Endodermal cell (in vitro differentiated cells): ENCODE measurements at regions not wholly inside any gene's neighbourhood (a gene's known extent, or its start where the extent isn't known, plus 50 kb on each side); places are given as distances from the start of the nearest gene placed in this dataset.

Experiments
- DNase-seq: peaks from one replicate; pipeline ENCODE4 v3.0.0-alpha.2; 2017
- H3K27ac ChIP-seq: 2 replicates; pipeline ENCODE4 v1.5.1; 2013; ENCODE audit warnings: mild to moderate bottlenecking, low read depth, low read length, moderate library complexity
- H3K27me3 ChIP-seq: 2 replicates; pipeline ENCODE4 v1.6.1; 2013; ENCODE audit warnings: mild to moderate bottlenecking, low read length, moderate library complexity; ENCODE audit not compliant: insufficient read depth, control insufficient read depth, poor library complexity, severe bottlenecking
- H3K36me3 ChIP-seq: 2 replicates; pipeline ENCODE4 v1.7.0; 2013; ENCODE audit warnings: mild to moderate bottlenecking, low read length, moderate library complexity; ENCODE audit not compliant: control insufficient read depth, insufficient read depth
- H3K4me1 ChIP-seq: one replicate; pipeline ENCODE4 v1.7.0; 2013; ENCODE audit warnings: low read length; ENCODE audit not compliant: control insufficient read depth, insufficient read depth
- H3K4me3 ChIP-seq: 2 replicates; pipeline ENCODE4 v1.5.1; 2013; ENCODE audit warnings: mild to moderate bottlenecking, low read length, moderate library complexity
- H3K9ac ChIP-seq: 2 replicates; pipeline ENCODE4 v1.6.1; 2013; ENCODE audit warnings: mild to moderate bottlenecking, low read length, moderate library complexity; ENCODE audit not compliant: poor library complexity, severe bottlenecking; ENCODE audit errors: extremely low read depth
- H3K9me3 ChIP-seq: 2 replicates; pipeline ENCODE4 v1.6.1; 2013; ENCODE audit warnings: mild to moderate bottlenecking, low read length, moderate library complexity; ENCODE audit not compliant: control insufficient read depth
- H3K27ac Mint-ChIP-seq: 2 replicates; pipeline ENCODE4 v1.8.0; 2020; ENCODE audit warnings: mixed read lengths
- H3K27me3 Mint-ChIP-seq: 2 replicates; pipeline ENCODE4 v1.8.0; 2021; ENCODE audit warnings: mild to moderate bottlenecking, mixed read lengths; ENCODE audit not compliant: insufficient read depth
- H3K36me3 Mint-ChIP-seq: 2 replicates; pipeline ENCODE4 v1.8.0; 2020; ENCODE audit warnings: low read depth, mixed read lengths
- H3K4me1 Mint-ChIP-seq: 2 replicates; pipeline ENCODE4 v1.8.0; 2020; ENCODE audit warnings: mixed read lengths
- H3K4me3 Mint-ChIP-seq: 2 replicates; pipeline ENCODE4 v1.8.0; 2020; ENCODE audit warnings: mild to moderate bottlenecking, moderate library complexity, mixed read lengths
- H3K9me3 Mint-ChIP-seq: 2 replicates; pipeline ENCODE4 v1.8.0; 2020; ENCODE audit warnings: mild to moderate bottlenecking, mixed read lengths
- CTCF ChIP-seq: fragments of 200-600 bp; sonication (generic); conservative IDR thresholded peaks from 2 replicates; pipeline ENCODE4 v1.5.0; 2021; ENCODE audit warnings: antibody characterized with exemption, mild to moderate bottlenecking
- WGBS, 2 experiments: methylation state at CpG; one replicate each; pipeline versions ENCODE4 v1.1.5 to v1.1.7; 2013; ENCODE audit warnings: missing lambda C conversion rate in 2 of 2, mixed read lengths in 1 of 2; ENCODE audit not compliant: insufficient coverage in 1 of 2, insufficient read length in 1 of 2; 5-methylcytosine and 5-hydroxymethylcytosine counted together

DNA sequence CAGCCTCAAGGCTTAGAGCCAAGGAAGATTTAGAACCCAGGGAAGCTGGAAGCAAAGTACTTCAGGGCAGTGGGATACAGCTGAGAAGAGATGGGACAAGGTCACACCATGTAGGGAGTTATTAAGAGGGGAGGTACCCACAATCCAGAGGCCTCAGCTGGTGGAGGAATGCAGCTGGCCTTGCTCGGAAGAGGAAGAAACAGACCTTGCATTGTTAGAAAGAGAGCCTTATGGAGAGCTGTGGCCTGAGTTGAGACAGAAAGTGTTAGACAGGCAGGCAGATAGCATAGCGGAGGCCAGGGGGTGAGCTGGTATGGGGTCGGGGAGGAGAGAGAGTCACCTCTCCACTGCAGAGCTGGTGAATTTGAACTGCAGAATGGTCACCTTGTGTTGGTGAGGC is 173.1 kb downstream of the JCAD start:
- no peak overlapping the region for H3K27ac Mint-ChIP-seq
- Histone ChIP-seq H3K9ac (no peak overlapping the region), H3K9me3 (no peaks in the 10 kb centered on the region), H3K4me1 (no peaks in the 10 kb centered on the region), H3K27me3 (no peaks in the 10 kb centered on the region), H3K36me3 (no peaks in the 10 kb centered on the region), H3K27ac (no peak overlapping the region), H3K4me3 (no peak overlapping the region)
- no peak for DNase-seq
- no peak overlapping the region for H3K4me3 Mint-ChIP-seq
- WGBS, 2 experiments, result 90 to 93% methylated on average over 3 of the region's 3 CpGs
- H3K27me3 Mint-ChIP-seq, result no peaks in the 10 kb centered on the region
- no peaks in the 10 kb centered on the region for H3K9me3 Mint-ChIP-seq
- H3K36me3 Mint-ChIP-seq, result no peaks in the 10 kb centered on the region
- H3K4me1 Mint-ChIP-seq, result no peaks in the 10 kb centered on the region
- TF ChIP-seq CTCF, result no peak

DNA sequence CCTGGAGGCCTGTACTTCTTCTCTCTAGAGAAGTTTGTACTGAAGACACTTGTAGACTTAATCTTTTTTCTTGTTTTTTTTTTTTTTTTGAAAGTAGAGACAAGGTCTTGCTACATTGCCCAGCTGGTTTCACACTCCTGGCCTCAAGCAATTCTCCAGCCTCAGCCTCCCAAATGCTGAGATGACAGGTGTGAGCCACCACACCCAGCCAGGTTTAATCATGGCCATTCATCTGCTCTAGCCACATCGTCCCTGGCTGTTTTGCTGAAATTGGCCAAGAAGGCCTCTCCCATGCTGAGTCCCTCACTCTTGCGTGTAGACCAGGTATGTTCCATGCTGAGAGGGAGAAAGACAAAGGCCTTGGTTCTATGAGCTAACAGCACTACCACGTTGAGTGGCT is 176.2 kb downstream of the JCAD start:
- Mint-ChIP-seq H3K27ac (no peak overlapping the region), H3K4me1 (no peaks in the 10 kb centered on the region), H3K36me3 (no peaks in the 10 kb centered on the region), H3K27me3 (no peaks in the 10 kb centered on the region), H3K9me3 (no peaks in the 10 kb centered on the region), H3K4me3 (no peak overlapping the region)
- 93 to 96% methylated on average over 2 to 3 of the region's 3 CpGs for WGBS, 2 experiments
- Histone ChIP-seq H3K4me1 (no peaks in the 10 kb centered on the region), H3K27ac (no peak overlapping the region), H3K9ac (no peak overlapping the region), H3K36me3 (no peaks in the 10 kb centered on the region), H3K4me3 (no peak overlapping the region), H3K27me3 (no peaks in the 10 kb centered on the region), H3K9me3 (no peaks in the 10 kb centered on the region)
- no peak for DNase-seq
- TF ChIP-seq CTCF, result no peak

- Histone ChIP-seq H3K27me3 (no peaks in the 10 kb centered on the region), H3K9me3 (no peaks in the 10 kb centered on the region), H3K9ac (no peak overlapping the region), H3K4me3 (no peak overlapping the region), H3K36me3 (no peaks in the 10 kb centered on the region), H3K4me1 (no peaks in the 10 kb centered on the region), H3K27ac (no peak overlapping the region)
- Mint-ChIP-seq H3K27me3 (no peaks in the 10 kb centered on the region), H3K9me3 (no peaks in the 10 kb centered on the region), H3K27ac (no peak overlapping the region), H3K36me3 (no peaks in the 10 kb centered on the region), H3K4me1 (no peaks in the 10 kb centered on the region), H3K4me3 (no peak overlapping the region)
- TF ChIP-seq CTCF, result no peak
- DNase-seq, result no peak
- 86 to 89% methylated on average over 5 to 7 of the region's 7 CpGs for whole genome bisulfite sequencing, 2 experiments
Observed at GRCh38 chr10:29882766-29883165, 176.6 kb downstream of the JCAD start.
